Dedifferentiated amniotic fluid mesenchymal stem cell (primary cell): ENCODE measurements at regions not wholly inside any gene's neighbourhood (a gene's known extent, or its start where the extent isn't known, plus 50 kb on each side); places are given as distances from the start of the nearest gene placed in this dataset.
"Not testable (repeated sequence)": the region's sequence is repeated elsewhere in the genome, so short reads cannot be mapped to it uniquely, and the experiment has no call there.

Source experiments
- DNase-seq: peaks from one replicate; pipeline ENCODE4 v3.0.0-alpha.2; 2016; ENCODE audit errors: extremely low spot score

- no peak for DNase-seq
Observed at GRCh38 chr18:10351219-10351818, 103.1 kb upstream of the APCDD1 start.

GRCh38 chr18:10351858-10352257 is 102.6 kb upstream of the APCDD1 start:
- no peak for DNase-seq

GRCh38 chr18:10352671-10353070 is 101.8 kb upstream of the APCDD1 start:
- DNase-seq = no peak

GRCh38 chr18:10353791-10354190 is 100.6 kb upstream of the APCDD1 start:
- peak; percentile 71 for DNase-seq

GRCh38 chr18:10354241-10354811 is 100.1 kb upstream of the APCDD1 start:
- no peak for DNase-seq

- DNase-seq = no peak
Observed at GRCh38 chr18:10354890-10355289, 99.5 kb upstream of the APCDD1 start.

- not testable (repeated sequence) for DNase-seq
Observed at GRCh38 chr18:10356999-10357398, 97.4 kb upstream of the APCDD1 start.

- no peak for DNase-seq
Observed at GRCh38 chr18:10361660-10362059, 92.8 kb upstream of the APCDD1 start.

- no peak for DNase-seq
Observed at GRCh38 chr18:10365021-10365500, 89.4 kb upstream of the APCDD1 start.

GRCh38 chr18:10365901-10366300 is 88.5 kb upstream of the APCDD1 start:
- DNase-seq = no peak

GRCh38 chr18:10367836-10368235 is 86.6 kb upstream of the APCDD1 start:
- DNase-seq = no peak

GRCh38 chr18:10368456-10369453 is 85.7 kb upstream of the APCDD1 start:
- DNase-seq = no peak

GRCh38 chr18:10370716-10371115 is 83.7 kb upstream of the APCDD1 start:
- no peak for DNase-seq

GRCh38 chr18:10371165-10371564 is 83.3 kb upstream of the APCDD1 start:
- no peak for DNase-seq

GRCh38 chr18:10374195-10374594 is 80.2 kb upstream of the APCDD1 start:
- DNase-seq = no peak

- no peak for DNase-seq
Observed at GRCh38 chr18:10374636-10375293, 79.7 kb upstream of the APCDD1 start.

GRCh38 chr18:10376731-10377130 is 77.7 kb upstream of the APCDD1 start:
- DNase-seq = no peak

- DNase-seq = peak; percentile 33
Observed at GRCh38 chr18:10377956-10378355, 76.5 kb upstream of the APCDD1 start.

GRCh38 chr18:10378688-10379420 is 75.6 kb upstream of the APCDD1 start:
- DNase-seq = no peak

GRCh38 chr18:10379522-10379921 is 74.9 kb upstream of the APCDD1 start:
- no peak for DNase-seq

- no peak for DNase-seq
Observed at GRCh38 chr18:10381516-10381915, 72.9 kb upstream of the APCDD1 start.
